Activated naive CD4-positive, alpha-beta T cell treated with anti-CD3 and anti-CD28 coated beads for 36 hours (primary cell): ENCODE measurements at regions not wholly inside any gene's neighbourhood (a gene's known extent, or its start where the extent isn't known, plus 50 kb on each side); places are given as distances from the start of the nearest gene placed in this dataset.

Experiments
- CTCF ChIA-PET: fragments of 350-600 bp; sonication (Branson Sonifier 250); formaldehyde crosslinking; loops from one replicate; lab custom pipeline; 2021; ENCODE audit warnings: antibody characterized with exemption; lab: Charles Lee
- DNase-seq: peaks from one replicate; pipeline ENCODE4 v3.0.0-alpha.2; 2020
- H3K27ac Mint-ChIP-seq: one replicate; pipeline ENCODE4 v1.8.0; 2021; ENCODE audit warnings: mild to moderate bottlenecking, mixed read lengths
- H3K27me3 Mint-ChIP-seq: one replicate; pipeline ENCODE4 v1.8.0; 2021; ENCODE audit warnings: low read depth, mixed read lengths
- H3K36me3 Mint-ChIP-seq: one replicate; pipeline ENCODE4 v1.8.0; 2021; ENCODE audit warnings: low read depth, mixed read lengths
- H3K4me1 Mint-ChIP-seq: one replicate; pipeline ENCODE4 v1.8.0; 2021; ENCODE audit warnings: low read depth, mixed read lengths
- H3K4me3 Mint-ChIP-seq: one replicate; pipeline ENCODE4 v1.8.0; 2021; ENCODE audit warnings: mild to moderate bottlenecking, moderate library complexity, mixed read lengths
- H3K9me3 Mint-ChIP-seq: one replicate; pipeline ENCODE4 v1.8.0; 2021; ENCODE audit warnings: mixed read lengths
- intact Hi-C: fragments of 100-400 bp; cut with micrococcal nuclease; formaldehyde crosslinking; loops from one replicate; pipeline ENCODE4 v1.15.1; 2023

- CTCF ChIA-PET = no interaction called here
- Mint-ChIP-seq H3K4me1 (no peaks in the 10 kb centered on the region), H3K27me3 (no peaks in the 10 kb centered on the region), H3K27ac (no peak overlapping the region), H3K4me3 (no peak overlapping the region), H3K36me3 (no peaks in the 10 kb centered on the region), H3K9me3 (no peaks in the 10 kb centered on the region)
- DNase-seq = no peak
- intact Hi-C loops = no loop called here
Measured at GRCh38 chrX:121781991-121782390, 734.6 kb downstream of the GLUD2 start.

- no peaks in the 10 kb centered on the region for H3K27me3 Mint-ChIP-seq
- H3K4me3 Mint-ChIP-seq = no peak overlapping the region
- H3K9me3 Mint-ChIP-seq = no peaks in the 10 kb centered on the region
- H3K36me3 Mint-ChIP-seq = no peaks in the 10 kb centered on the region
- H3K4me1 Mint-ChIP-seq = no peaks in the 10 kb centered on the region
- CTCF ChIA-PET = no interaction called here
- no peak for DNase-seq
- intact Hi-C loops = no loop called here
- no peak overlapping the region for H3K27ac Mint-ChIP-seq
Measured at GRCh38 chrX:121782544-121782943, 735.1 kb downstream of the GLUD2 start.

GRCh38 chrX:121782976-121783375, 735.6 kb downstream of the GLUD2 start:
- CTCF ChIA-PET = no interaction called here
- DNase-seq = no peak
- H3K9me3 Mint-ChIP-seq = no peaks in the 10 kb centered on the region
- no peaks in the 10 kb centered on the region for H3K27me3 Mint-ChIP-seq
- no peaks in the 10 kb centered on the region for H3K4me1 Mint-ChIP-seq
- H3K27ac Mint-ChIP-seq = no peak overlapping the region
- intact Hi-C loops = no loop called here
- no peak overlapping the region for H3K4me3 Mint-ChIP-seq
- no peaks in the 10 kb centered on the region for H3K36me3 Mint-ChIP-seq

GRCh38 chrX:121802881-121803412, 755.5 kb downstream of the GLUD2 start:
- CTCF ChIA-PET = no interaction called here
- no peaks in the 10 kb centered on the region for H3K4me1 Mint-ChIP-seq
- no peak overlapping the region for H3K27ac Mint-ChIP-seq
- DNase-seq = no peak
- H3K9me3 Mint-ChIP-seq = no peaks in the 10 kb centered on the region
- H3K4me3 Mint-ChIP-seq = no peak overlapping the region
- H3K36me3 Mint-ChIP-seq = no peaks in the 10 kb centered on the region
- no peaks in the 10 kb centered on the region for H3K27me3 Mint-ChIP-seq
- intact Hi-C loops = no loop called here

GRCh38 chrX:121823406-121823805, 776.0 kb downstream of the GLUD2 start:
- DNase-seq = no peak
- intact Hi-C loops = no loop called here

GRCh38 chrX:121831601-121832000, 784.2 kb downstream of the GLUD2 start:
- Mint-ChIP-seq H3K27ac (no peak overlapping the region), H3K4me3 (no peak overlapping the region), H3K4me1 (no peaks in the 10 kb centered on the region), H3K36me3 (no peaks in the 10 kb centered on the region), H3K27me3 (no peaks in the 10 kb centered on the region), H3K9me3 (no peaks in the 10 kb centered on the region)
- CTCF ChIA-PET = no interaction called here
- no peak for DNase-seq
- intact Hi-C loops = no loop called here

More at GRCh38 chrX:121823406-121823805, 776.0 kb downstream of the GLUD2 start:
- CTCF ChIA-PET = no interaction called here
- Mint-ChIP-seq H3K4me3 (no peak overlapping the region), H3K4me1 (no peaks in the 10 kb centered on the region), H3K27ac (no peak overlapping the region), H3K27me3 (no peaks in the 10 kb centered on the region), H3K36me3 (no peaks in the 10 kb centered on the region), H3K9me3 (no peaks in the 10 kb centered on the region)

- H3K27ac Mint-ChIP-seq = no peak overlapping the region
Measured at GRCh38 chrX:121832446-121832845, 785.0 kb downstream of the GLUD2 start.

GRCh38 chrX:121836000-121836399, 788.6 kb downstream of the GLUD2 start:
- no peak for DNase-seq
- no peaks in the 10 kb centered on the region for H3K9me3 Mint-ChIP-seq
- no peak overlapping the region for H3K27ac Mint-ChIP-seq
- no peaks in the 10 kb centered on the region for H3K27me3 Mint-ChIP-seq
- intact Hi-C loops = no loop called here
- H3K4me3 Mint-ChIP-seq = no peak overlapping the region
- H3K4me1 Mint-ChIP-seq = no peaks in the 10 kb centered on the region
- CTCF ChIA-PET = no interaction called here
- H3K36me3 Mint-ChIP-seq = no peaks in the 10 kb centered on the region

More at GRCh38 chrX:121832446-121832845, 785.0 kb downstream of the GLUD2 start:
- CTCF ChIA-PET = no interaction called here
- intact Hi-C loops = no loop called here
- Mint-ChIP-seq H3K36me3 (no peaks in the 10 kb centered on the region), H3K4me3 (no peak overlapping the region), H3K4me1 (no peaks in the 10 kb centered on the region), H3K27me3 (no peaks in the 10 kb centered on the region), H3K9me3 (no peaks in the 10 kb centered on the region)
- no peak for DNase-seq

- Mint-ChIP-seq H3K4me3 (no peak overlapping the region), H3K27ac (no peak overlapping the region), H3K36me3 (no peaks in the 10 kb centered on the region), H3K9me3 (no peaks in the 10 kb centered on the region), H3K27me3 (peaks cover 2% of the 10 kb centered on the region), H3K4me1 (no peaks in the 10 kb centered on the region)
- intact Hi-C loops = no loop called here
- CTCF ChIA-PET = interaction anchor here (0.7 kb wide), 1 partner anchor 37 kb away, joined by 3 read pairs; no protein-coding TSS in a partner anchor
- DNase-seq = no peak
Measured at GRCh38 chrX:121851033-121851432, 803.6 kb downstream of the GLUD2 start.

- H3K27me3 Mint-ChIP-seq = no peaks in the 10 kb centered on the region
Measured at GRCh38 chrX:121853762-121854613, 806.6 kb downstream of the GLUD2 start.

GRCh38 chrX:121854614-121854911, 807.2 kb downstream of the GLUD2 start:
- no peaks in the 10 kb centered on the region for H3K4me1 Mint-ChIP-seq
- no peaks in the 10 kb centered on the region for H3K36me3 Mint-ChIP-seq
- CTCF ChIA-PET = no interaction called here
- intact Hi-C loops = no loop called here
- no peak overlapping the region for H3K27ac Mint-ChIP-seq
- no peaks in the 10 kb centered on the region for H3K9me3 Mint-ChIP-seq
- no peak overlapping the region for H3K4me3 Mint-ChIP-seq
- H3K27me3 Mint-ChIP-seq = no peaks in the 10 kb centered on the region
- DNase-seq = no peak

More at GRCh38 chrX:121853762-121854613, 806.6 kb downstream of the GLUD2 start:
- Mint-ChIP-seq H3K4me1 (no peaks in the 10 kb centered on the region), H3K27ac (no peak overlapping the region), H3K9me3 (no peaks in the 10 kb centered on the region), H3K36me3 (no peaks in the 10 kb centered on the region), H3K4me3 (no peak overlapping the region)
- no peak for DNase-seq
- intact Hi-C loops = no loop called here
- CTCF ChIA-PET = no interaction called here

- DNase-seq = no peak
- Mint-ChIP-seq H3K27ac (no peak overlapping the region), H3K4me1 (no peaks in the 10 kb centered on the region), H3K9me3 (no peaks in the 10 kb centered on the region), H3K36me3 (no peaks in the 10 kb centered on the region), H3K4me3 (no peak overlapping the region), H3K27me3 (no peaks in the 10 kb centered on the region)
- intact Hi-C loops = no loop called here
- CTCF ChIA-PET = interaction anchor here (0.6 kb wide), 1 partner anchor 444 kb away, joined by 3 read pairs; no protein-coding TSS in a partner anchor
Measured at GRCh38 chrX:121858867-121859647, 811.6 kb downstream of the GLUD2 start.
